ENCODE measurements at regions not wholly inside any gene's neighbourhood (a gene's known extent, or its start where the extent isn't known, plus 50 kb on each side); places are given as distances from the start of the nearest gene placed in this dataset.

DNA sequence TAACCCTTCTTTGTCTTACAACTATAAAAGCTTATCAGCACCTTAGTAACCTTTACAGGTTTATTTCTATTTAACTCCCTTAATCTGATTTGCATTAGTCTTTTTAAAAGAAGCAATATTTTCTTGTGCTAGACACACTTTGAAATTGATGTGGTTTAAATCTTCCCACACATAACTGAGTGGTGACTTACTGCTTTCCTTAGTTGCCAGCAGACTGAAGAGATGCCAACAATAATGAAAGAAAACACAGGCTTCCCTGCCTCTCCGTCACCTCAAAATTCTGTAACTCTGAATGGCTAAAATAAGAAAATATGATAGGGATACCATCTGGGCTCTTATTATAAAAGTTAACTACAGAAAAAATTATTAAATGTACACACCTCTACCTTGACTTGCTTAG, 196.8 kb downstream of the PTBP2 start:
- no peaks in the 10 kb centered on the region for H3K9me3 ChIP-seq (ENCODE audit: control insufficient read depth, insufficient read depth, low read depth, low read length)
- H3K27ac ChIP-seq (ENCODE audit: extremely low read depth, low read depth, low read length) = no peak overlapping the region
- ChIA-PET CTCF (no interaction called here), POLR2A (no interaction called here)
- H3K36me3 ChIP-seq (ENCODE audit: control insufficient read depth in 2 of 2, insufficient read depth in 1 of 2, low read length in 2 of 2) = no peaks in the 10 kb centered on the region
- TF ChIP-seq ZBTB11 (tag by site-specific recombination; conservative IDR thresholded peaks at IDR 0.05; ENCODE audit: low read depth) (no peak), ZNF654 (tag by site-specific recombination; IDR thresholded peaks at IDR 0.05; ENCODE audit: low read depth) (no peak), ZNF132 (tag by site-specific recombination; IDR thresholded peaks at IDR 0.05; ENCODE audit: borderline replicate concordance) (no peak), ZNF664 (tag by site-specific recombination; IDR thresholded peaks at IDR 0.05) (no peak), KLF17 (tag by site-specific recombination; IDR thresholded peaks at IDR 0.05) (no peak), PRDM1 (tag by site-specific recombination; IDR thresholded peaks at IDR 0.05) (no peak), MYNN (tag by site-specific recombination; IDR thresholded peaks at IDR 0.05; ENCODE audit: borderline replicate concordance) (no peak), BCL11B (tag by site-specific recombination; IDR thresholded peaks at IDR 0.05; ENCODE audit: low read depth) (no peak)
- TF ChIP-seq, protein P1, sequence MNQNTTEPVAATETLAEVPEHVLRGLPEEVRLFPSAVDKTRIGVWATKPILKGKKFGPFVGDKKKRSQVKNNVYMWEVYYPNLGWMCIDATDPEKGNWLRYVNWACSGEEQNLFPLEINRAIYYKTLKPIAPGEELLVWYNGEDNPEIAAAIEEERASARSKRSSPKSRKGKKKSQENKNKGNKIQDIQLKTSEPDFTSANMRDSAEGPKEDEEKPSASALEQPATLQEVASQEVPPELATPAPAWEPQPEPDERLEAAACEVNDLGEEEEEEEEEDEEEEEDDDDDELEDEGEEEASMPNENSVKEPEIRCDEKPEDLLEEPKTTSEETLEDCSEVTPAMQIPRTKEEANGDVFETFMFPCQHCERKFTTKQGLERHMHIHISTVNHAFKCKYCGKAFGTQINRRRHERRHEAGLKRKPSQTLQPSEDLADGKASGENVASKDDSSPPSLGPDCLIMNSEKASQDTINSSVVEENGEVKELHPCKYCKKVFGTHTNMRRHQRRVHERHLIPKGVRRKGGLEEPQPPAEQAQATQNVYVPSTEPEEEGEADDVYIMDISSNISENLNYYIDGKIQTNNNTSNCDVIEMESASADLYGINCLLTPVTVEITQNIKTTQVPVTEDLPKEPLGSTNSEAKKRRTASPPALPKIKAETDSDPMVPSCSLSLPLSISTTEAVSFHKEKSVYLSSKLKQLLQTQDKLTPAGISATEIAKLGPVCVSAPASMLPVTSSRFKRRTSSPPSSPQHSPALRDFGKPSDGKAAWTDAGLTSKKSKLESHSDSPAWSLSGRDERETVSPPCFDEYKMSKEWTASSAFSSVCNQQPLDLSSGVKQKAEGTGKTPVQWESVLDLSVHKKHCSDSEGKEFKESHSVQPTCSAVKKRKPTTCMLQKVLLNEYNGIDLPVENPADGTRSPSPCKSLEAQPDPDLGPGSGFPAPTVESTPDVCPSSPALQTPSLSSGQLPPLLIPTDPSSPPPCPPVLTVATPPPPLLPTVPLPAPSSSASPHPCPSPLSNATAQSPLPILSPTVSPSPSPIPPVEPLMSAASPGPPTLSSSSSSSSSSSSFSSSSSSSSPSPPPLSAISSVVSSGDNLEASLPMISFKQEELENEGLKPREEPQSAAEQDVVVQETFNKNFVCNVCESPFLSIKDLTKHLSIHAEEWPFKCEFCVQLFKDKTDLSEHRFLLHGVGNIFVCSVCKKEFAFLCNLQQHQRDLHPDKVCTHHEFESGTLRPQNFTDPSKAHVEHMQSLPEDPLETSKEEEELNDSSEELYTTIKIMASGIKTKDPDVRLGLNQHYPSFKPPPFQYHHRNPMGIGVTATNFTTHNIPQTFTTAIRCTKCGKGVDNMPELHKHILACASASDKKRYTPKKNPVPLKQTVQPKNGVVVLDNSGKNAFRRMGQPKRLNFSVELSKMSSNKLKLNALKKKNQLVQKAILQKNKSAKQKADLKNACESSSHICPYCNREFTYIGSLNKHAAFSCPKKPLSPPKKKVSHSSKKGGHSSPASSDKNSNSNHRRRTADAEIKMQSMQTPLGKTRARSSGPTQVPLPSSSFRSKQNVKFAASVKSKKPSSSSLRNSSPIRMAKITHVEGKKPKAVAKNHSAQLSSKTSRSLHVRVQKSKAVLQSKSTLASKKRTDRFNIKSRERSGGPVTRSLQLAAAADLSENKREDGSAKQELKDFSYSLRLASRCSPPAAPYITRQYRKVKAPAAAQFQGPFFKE (tag by site-specific recombination; IDR thresholded peaks at IDR 0.05; ENCODE audit: borderline replicate concordance) = no peak
- TF ChIP-seq, protein P2, sequence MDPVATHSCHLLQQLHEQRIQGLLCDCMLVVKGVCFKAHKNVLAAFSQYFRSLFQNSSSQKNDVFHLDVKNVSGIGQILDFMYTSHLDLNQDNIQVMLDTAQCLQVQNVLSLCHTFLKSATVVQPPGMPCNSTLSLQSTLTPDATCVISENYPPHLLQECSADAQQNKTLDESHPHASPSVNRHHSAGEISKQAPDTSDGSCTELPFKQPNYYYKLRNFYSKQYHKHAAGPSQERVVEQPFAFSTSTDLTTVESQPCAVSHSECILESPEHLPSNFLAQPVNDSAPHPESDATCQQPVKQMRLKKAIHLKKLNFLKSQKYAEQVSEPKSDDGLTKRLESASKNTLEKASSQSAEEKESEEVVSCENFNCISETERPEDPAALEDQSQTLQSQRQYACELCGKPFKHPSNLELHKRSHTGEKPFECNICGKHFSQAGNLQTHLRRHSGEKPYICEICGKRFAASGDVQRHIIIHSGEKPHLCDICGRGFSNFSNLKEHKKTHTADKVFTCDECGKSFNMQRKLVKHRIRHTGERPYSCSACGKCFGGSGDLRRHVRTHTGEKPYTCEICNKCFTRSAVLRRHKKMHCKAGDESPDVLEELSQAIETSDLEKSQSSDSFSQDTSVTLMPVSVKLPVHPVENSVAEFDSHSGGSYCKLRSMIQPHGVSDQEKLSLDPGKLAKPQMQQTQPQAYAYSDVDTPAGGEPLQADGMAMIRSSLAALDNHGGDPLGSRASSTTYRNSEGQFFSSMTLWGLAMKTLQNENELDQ (tag by site-specific recombination; IDR thresholded peaks at IDR 0.05; ENCODE audit: low read depth) = no peak
- no peaks in the 10 kb centered on the region for H3K4me1 ChIP-seq (ENCODE audit: control insufficient read depth, insufficient read depth, low read length)
- no peak overlapping the region for H3K4me3 ChIP-seq (ENCODE audit: low read depth, low read length)

DNA sequence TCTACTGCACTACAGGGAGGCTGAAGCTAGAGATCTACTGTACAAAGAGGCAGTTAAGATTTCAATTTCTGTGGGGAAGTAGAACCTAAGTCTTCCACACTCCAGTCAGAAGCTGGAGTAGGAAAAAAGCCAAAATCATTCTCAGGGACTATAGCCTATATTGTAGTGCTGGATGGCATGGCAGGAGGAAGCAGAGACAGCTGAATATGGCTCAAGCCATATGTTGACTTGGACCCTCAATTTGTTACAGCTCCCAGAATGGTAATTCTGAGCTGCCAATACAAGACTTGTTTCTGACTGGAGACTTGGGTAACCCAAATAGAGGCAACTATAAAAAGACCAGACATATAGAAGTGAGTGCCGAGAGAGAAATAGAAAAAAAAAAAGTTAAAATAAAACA, 200.6 kb downstream of the PTBP2 start:
- POLR2A ChIA-PET = no interaction called here
- TF ChIP-seq ZBTB11 (tag by site-specific recombination; conservative IDR thresholded peaks at IDR 0.05; ENCODE audit: low read depth) = no peak
- no peak for TF ChIP-seq RBAK (tag by site-specific recombination; IDR thresholded peaks at IDR 0.05)
- no peak for TF ChIP-seq ZNF624 (tag by site-specific recombination; IDR thresholded peaks at IDR 0.05)
- TF ChIP-seq SP7 (tag by site-specific recombination; IDR thresholded peaks at IDR 0.05) = no peak
- no peak for TF ChIP-seq KLF7 (tag by site-specific recombination; IDR thresholded peaks at IDR 0.05; ENCODE audit: borderline replicate concordance)

More for the DNA sequence above, 200.6 kb downstream of the PTBP2 start:
- H3K4me3 ChIP-seq (ENCODE audit: low read depth, low read length) = no peak overlapping the region
- CTCF ChIA-PET = no interaction called here
- no peak overlapping the region for H3K27ac ChIP-seq (ENCODE audit: extremely low read depth, low read depth, low read length)
- no peaks in the 10 kb centered on the region for H3K36me3 ChIP-seq (ENCODE audit: control insufficient read depth in 2 of 2, insufficient read depth in 1 of 2, low read length in 2 of 2)
- H3K4me1 ChIP-seq (ENCODE audit: control insufficient read depth, insufficient read depth, low read length) = no peaks in the 10 kb centered on the region
- H3K9me3 ChIP-seq (ENCODE audit: control insufficient read depth, insufficient read depth, low read depth, low read length) = no peaks in the 10 kb centered on the region

All from HEK293 (cell line).